Stimulated activated CD8-positive, alpha-beta memory T cell treated with anti-CD3 and anti-CD28 coated beads, Interleukin-12 subunit alpha, Interleukin-12 subunit beta, amount 100 ng/mL, for 4 hours (primary cell): ENCODE measurements at regions not wholly inside any gene's neighbourhood (a gene's known extent, or its start where the extent isn't known, plus 50 kb on each side); places are given as distances from the start of the nearest gene placed in this dataset.
"Not testable (repeated sequence)": the region's sequence is repeated elsewhere in the genome, so short reads cannot be mapped to it uniquely, and the experiment has no call there.

Experiments used
- DNase-seq: peaks from one replicate; pipeline ENCODE4 v3.0.0-alpha.2; 2020; ENCODE audit warnings: low read depth

DNA sequence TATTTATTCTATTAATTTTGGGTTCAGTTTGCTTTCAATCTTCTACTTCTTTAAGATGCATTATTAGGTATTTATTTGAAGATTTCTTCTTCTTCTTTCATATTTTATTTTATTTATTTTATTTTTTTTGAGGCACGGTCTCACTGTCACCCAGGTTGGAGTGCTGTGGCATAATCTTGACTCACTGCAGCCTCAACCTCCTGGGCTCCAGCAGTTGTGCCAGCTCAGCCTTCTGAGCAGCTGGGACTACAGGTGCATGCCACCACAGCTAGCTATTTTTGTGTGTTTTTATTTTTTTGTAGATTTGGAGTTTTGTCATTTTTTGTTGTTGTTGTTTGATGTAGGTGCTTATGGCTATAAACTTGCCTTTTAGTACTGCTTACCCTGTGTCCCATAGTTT lies 543.2 kb upstream of the SGO1 start:
- no peak for DNase-seq

DNA sequence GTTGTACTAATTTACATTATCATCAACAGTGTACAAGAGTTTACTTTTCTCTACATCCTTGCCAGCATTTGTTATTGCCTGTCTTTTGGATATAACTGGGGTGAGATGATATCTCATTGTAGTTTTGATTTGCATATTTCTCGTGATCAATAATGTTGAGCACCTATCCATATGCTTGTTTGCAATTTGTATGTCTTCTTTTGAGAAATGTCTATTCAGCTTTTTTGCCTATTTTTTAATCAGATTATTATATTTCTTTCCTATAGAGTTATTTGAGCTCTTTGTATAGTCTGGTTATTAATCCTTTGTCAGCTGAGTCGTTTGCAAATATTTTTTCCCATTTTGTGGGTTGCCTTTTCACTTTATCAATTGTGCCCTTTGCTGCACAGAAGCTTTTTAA lies 540.8 kb upstream of the SGO1 start:
- DNase-seq: no peak

DNA sequence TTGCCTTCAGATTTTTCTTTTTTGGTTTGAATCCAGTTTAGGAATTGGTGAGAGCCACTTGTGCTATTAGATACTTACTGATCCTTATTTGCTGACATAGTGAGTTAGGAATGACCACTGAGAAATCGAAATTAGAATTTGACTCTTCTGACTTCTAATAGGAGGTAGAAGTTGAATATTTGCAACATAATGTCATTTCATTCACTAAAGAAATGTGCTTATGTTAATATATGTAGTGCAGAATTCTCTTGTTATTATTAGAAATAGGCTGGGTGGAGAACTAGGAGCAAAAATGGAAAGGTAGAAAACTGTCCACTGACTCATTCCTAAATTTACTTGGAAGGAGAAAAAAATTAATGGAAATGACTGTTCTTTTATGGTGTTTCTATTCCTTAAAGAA lies 538.2 kb upstream of the SGO1 start:
- DNase-seq: no peak

- not testable (repeated sequence) for DNase-seq
These were observed 530.4 kb upstream of the SGO1 start for GRCh38 chr3:20716425-20716824.

- no peak for DNase-seq
These were observed 515.6 kb upstream of the SGO1 start for GRCh38 chr3:20701641-20702040.

GRCh38 chr3:20700714-20701113 lies 514.7 kb upstream of the SGO1 start:
- DNase-seq: no peak

GRCh38 chr3:20698896-20699295 lies 512.9 kb upstream of the SGO1 start:
- DNase-seq: no peak

GRCh38 chr3:20696388-20697150 lies 510.6 kb upstream of the SGO1 start:
- DNase-seq: no peak

DNA sequence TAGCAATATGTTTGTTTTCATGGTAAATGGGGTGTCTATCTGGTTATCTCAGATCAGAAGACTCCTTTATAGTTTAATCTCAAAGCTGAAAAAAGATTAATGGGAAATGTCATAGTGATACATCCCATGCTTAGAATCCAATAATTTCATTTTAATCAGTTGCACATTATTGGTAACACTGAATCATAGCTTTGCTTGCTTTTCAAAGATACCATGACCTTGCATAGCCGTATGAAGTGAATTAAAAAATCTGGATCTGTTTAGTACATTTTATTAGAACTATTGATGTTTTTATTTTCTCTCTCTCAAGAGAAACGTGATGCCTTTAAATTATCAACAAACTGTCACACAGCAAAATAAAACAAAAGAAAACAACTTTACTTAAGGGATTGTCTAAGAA lies 506.7 kb upstream of the SGO1 start:
- DNase-seq: no peak

GRCh38 chr3:20683910-20684309 lies 497.9 kb upstream of the SGO1 start:
- no peak for DNase-seq

GRCh38 chr3:20682573-20682972 lies 496.6 kb upstream of the SGO1 start:
- no peak for DNase-seq

DNA sequence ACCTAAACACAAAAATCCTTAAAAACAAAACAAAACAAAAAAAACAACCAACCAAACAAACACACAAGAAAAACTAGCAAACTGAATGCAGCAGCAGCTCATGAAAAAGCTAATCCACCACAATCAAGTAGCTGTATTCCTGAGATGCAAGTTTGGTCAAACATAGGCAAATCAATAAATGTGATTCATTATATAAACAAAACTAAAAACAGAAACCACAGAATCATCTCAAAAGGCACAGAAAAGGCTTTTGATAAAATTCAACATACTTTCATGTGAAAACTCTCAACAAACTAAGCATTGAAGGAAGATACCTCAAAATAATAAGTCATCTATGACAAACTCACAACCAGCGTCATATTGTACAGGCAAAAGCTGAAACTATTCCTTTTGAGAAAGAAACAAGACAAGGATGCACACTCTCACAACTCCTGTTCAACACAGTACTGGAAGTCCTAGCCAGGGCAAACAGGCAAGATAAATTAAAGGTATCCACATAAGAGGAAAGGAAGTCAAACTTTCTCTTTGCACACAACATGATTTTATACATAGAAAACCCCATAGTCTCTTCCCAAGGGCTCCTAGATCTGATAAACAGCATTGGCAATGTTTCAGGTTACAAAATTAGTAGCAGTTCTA lies 495.1 kb upstream of the SGO1 start:
- no peak for DNase-seq

DNA sequence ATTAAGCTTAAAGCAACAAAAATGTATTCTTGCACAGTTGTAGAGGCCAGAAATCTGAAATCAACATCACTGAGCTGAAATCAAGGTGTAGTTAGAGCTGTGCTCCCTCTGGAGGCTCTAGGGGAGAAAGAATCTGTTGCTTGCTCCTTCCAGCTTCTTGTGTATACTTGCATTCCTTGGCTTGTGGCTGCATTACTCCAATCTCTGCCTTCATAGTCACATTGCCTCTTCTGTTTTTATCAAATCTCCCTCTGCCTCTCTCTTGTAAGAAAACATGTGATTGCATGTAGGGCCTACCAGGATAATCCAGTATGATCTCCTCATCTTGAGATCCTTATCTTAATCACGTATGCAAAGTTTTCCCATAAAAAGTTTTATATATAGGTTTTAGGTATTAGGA lies 487.9 kb upstream of the SGO1 start:
- DNase-seq: no peak

- DNase-seq: no peak
These were observed 483.7 kb upstream of the SGO1 start for GRCh38 chr3:20669675-20670074.

DNA sequence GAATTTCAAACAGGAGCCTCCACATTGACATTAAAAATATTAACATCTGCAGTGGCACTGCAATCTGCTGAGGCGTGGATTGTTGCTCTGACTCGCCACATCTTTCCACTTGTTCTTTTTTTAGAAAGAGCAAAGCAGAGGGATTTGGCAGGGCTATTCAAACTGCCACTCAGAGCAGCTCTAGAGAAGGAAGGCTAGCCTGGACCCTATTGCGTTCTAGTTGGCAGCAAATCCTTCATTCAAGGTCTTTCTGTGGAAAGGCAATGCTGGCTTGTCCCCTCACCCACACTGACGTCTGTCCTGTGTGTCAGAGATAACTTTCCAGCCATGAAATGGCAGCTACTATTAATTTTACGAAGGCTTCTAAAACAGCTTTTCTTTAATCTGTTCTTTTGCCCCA lies 483.2 kb upstream of the SGO1 start:
- no peak for DNase-seq

GRCh38 chr3:20668411-20668810 lies 482.4 kb upstream of the SGO1 start:
- no peak for DNase-seq

GRCh38 chr3:20666091-20666490 lies 480.1 kb upstream of the SGO1 start:
- no peak for DNase-seq

DNA sequence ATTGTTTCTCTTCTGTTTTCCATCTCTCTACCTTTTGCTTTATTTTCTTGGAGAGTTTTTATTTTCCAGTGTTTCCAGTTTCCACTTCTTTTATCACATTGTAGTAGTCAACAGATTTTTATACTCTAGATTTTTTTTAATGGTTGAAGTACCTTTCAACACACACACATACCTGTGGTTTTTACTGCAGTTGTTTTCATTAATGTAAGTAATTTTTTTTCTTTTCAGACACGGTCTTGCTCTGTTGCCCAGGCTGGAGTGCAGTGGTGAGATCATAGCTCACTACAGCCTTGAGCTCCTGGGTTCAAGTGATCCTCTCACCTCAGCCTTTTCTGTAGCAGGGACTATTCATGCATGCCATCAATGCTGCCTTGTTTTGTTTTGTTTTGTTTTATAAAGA lies 472.5 kb upstream of the SGO1 start:
- DNase-seq: no peak

DNA sequence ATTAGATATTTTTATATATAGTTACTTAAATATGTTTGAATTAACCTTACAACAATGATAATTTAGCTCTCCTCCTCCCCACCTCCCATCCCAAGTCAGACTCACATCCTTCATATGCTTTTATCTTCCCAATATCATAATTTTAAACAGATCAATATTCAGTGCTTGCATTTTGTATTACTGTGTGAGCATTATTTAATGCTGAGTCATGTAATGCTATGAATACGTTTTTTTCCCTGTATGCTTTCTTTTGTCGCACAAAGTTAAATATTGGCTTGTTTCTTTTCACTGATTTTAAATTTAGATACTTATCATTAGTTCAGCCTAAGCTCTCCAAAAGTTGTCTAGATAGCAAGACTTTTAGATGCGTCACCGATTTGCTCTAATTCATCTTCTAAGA lies 471.6 kb upstream of the SGO1 start:
- DNase-seq: no peak

DNA sequence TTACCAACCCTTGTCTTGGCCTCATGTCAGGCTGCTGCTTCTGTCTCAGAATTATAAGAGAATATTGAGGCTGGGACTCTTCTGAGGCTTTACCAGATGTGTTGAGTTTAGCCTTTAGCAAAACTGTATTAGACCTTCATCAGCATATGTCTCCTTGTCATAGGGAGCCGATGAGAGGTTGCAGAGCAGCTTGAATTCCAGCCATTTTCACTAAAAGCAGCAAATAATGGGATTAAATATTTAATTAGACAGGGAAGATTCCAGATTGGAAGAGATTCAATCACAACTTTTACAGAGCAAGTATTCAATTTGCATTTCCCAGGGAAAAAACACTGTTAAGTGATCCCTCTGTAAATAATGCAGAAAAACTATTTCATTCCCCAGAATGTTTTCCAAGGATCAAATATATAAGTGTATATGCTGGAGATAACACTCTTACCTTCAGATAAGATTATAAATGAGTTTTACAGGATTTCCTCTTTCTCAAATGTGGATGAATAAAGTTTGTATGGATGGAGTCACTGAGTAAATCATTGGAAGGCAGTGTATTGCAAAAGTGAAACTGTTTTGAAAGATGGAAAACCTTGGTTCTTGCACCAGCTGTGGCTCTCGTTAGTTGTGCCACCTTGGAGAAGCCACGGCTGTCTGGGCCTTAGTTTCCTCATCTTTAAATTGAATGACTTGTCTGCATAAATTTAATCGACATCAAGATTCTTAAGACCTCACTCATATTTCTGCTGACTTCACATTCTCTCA lies 466.4 kb upstream of the SGO1 start:
- DNase-seq: no peak

GRCh38 chr3:20648921-20649381 lies 462.9 kb upstream of the SGO1 start:
- DNase-seq: no peak

DNA sequence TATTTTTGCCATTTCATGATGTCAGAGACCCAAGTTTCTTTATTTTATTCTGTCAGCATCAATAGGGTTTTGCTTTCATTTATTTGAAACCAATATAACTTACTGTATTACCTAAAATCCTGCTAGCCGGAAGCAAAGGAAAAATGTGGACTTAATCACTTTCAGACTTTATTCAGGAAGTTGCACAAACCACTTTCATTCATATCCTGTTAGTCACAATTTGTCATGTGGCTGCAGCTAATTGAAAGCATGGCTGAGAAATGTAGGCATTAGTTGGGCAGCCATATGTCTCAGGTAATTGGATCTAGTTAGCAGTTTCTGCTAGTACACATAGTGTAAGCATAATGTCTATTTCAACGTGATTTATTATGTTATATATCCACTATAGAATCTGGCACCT lies 462.3 kb upstream of the SGO1 start:
- no peak for DNase-seq

GRCh38 chr3:20646425-20646824 lies 460.4 kb upstream of the SGO1 start:
- no peak for DNase-seq
